Karpas-422 (cell line): ENCODE measurements at regions not wholly inside any gene's neighbourhood (a gene's known extent, or its start where the extent isn't known, plus 50 kb on each side); places are given as distances from the start of the nearest gene placed in this dataset.

Experiments used
- DNase-seq: peaks from one replicate; pipeline ENCODE4 v3.0.0-alpha.2; 2015
- H2AFZ ChIP-seq: fragments of 200-600 bp; sonication (generic); 2 replicates; pipeline ENCODE4 v1.6.1; 2014; ENCODE audit warnings: antibody characterized with exemption, low read length, mixed read lengths
- H3K27ac ChIP-seq: fragments of 200-600 bp; sonication (generic); 2 replicates; pipeline ENCODE4 v1.5.1; 2014; ENCODE audit warnings: mild to moderate bottlenecking, low read length, moderate library complexity
- H3K27me3 ChIP-seq: fragments of 200-600 bp; sonication (generic); 2 replicates; pipeline ENCODE4 v1.6.1; 2014; ENCODE audit warnings: low read length, mixed read lengths
- H3K36me3 ChIP-seq: fragments of 200-600 bp; sonication (generic); 2 replicates; pipeline ENCODE4 v1.6.1; 2014; ENCODE audit warnings: low read length, mixed read lengths; ENCODE audit not compliant: insufficient read depth
- H3K4me1 ChIP-seq: fragments of 200-600 bp; sonication (generic); 2 replicates; pipeline ENCODE4 v1.6.1; 2014; ENCODE audit warnings: mild to moderate bottlenecking, low read length, mixed read lengths
- H3K4me2 ChIP-seq: fragments of 200-600 bp; sonication (generic); 2 replicates; pipeline ENCODE4 v1.6.1; 2014; ENCODE audit warnings: low read length, low read depth, mild to moderate bottlenecking; ENCODE audit not compliant: poor library complexity, severe bottlenecking
- H3K4me3 ChIP-seq: fragments of 200-600 bp; sonication (generic); 2 replicates; pipeline ENCODE4 v1.5.1; 2014; ENCODE audit warnings: mild to moderate bottlenecking, antibody characterized with exemption, low read length, mixed read lengths
- H3K79me2 ChIP-seq: fragments of 200-600 bp; sonication (generic); 2 replicates; pipeline ENCODE4 v1.6.1; 2014; ENCODE audit warnings: mild to moderate bottlenecking, low read length, mixed read lengths
- H3K9ac ChIP-seq: fragments of 200-600 bp; sonication (generic); 2 replicates; pipeline ENCODE4 v1.6.0; 2014; ENCODE audit warnings: low read length
- H3K9me2 ChIP-seq: fragments of 200-600 bp; sonication (generic), shearing (Covaris generic); replicated peaks from 2 replicates; pipeline ENCODE4 v1.6.0; 2014; ENCODE audit warnings: mild to moderate bottlenecking, low read length, moderate library complexity; ENCODE audit not compliant: insufficient read depth
- H3K9me3 ChIP-seq: fragments of 300-700, 200-600 bp; sonication (generic); 2 replicates; pipeline ENCODE4 v1.6.1; 2014; ENCODE audit warnings: low read length, mixed read lengths
- H4K20me1 ChIP-seq: fragments of 200-600 bp; sonication (generic); 2 replicates; pipeline ENCODE4 v1.6.1; 2014; ENCODE audit warnings: mild to moderate bottlenecking, antibody characterized with exemption, low read length, low read depth; ENCODE audit not compliant: insufficient read depth

GRCh38 chr15:70208332-70208731, 110.6 kb upstream of the TLE3 start:
- DNase-seq, result no peak
- Histone ChIP-seq H3K9me2 (no peaks in the 10 kb centered on the region), H2AFZ (no peak overlapping the region)

GRCh38 chr15:70206668-70207067, 109.0 kb upstream of the TLE3 start:
- Histone ChIP-seq H3K27ac (no peak overlapping the region), H3K36me3 (no peaks in the 10 kb centered on the region), H3K9me3 (no peaks in the 10 kb centered on the region), H3K9ac (no peak overlapping the region), H3K4me1 (peaks cover 30% of the 10 kb centered on the region), H3K4me2 (no peak overlapping the region), H3K4me3 (no peak overlapping the region), H4K20me1 (no peaks in the 10 kb centered on the region), H3K27me3 (0 out of 2 replicates have a peak, but pooled peaks cover 2% of the 10 kb centered on the region), H3K79me2 (no peaks in the 10 kb centered on the region), H2AFZ (no peak overlapping the region), H3K9me2 (no peaks in the 10 kb centered on the region)
- no peak for DNase-seq

More at GRCh38 chr15:70208332-70208731, 110.6 kb upstream of the TLE3 start:
- no peaks in the 10 kb centered on the region for H3K36me3 ChIP-seq
- no peak overlapping the region for H3K4me3 ChIP-seq
- 0 out of 2 replicates have a peak, but pooled peaks cover 2% of the 10 kb centered on the region for H3K27me3 ChIP-seq
- H3K27ac ChIP-seq, result no peak overlapping the region
- no peaks in the 10 kb centered on the region for H3K79me2 ChIP-seq
- no peaks in the 10 kb centered on the region for H4K20me1 ChIP-seq
- H3K4me2 ChIP-seq, result no peak overlapping the region
- H3K4me1 ChIP-seq, result peaks cover 17% of the 10 kb centered on the region
- no peaks in the 10 kb centered on the region for H3K9me3 ChIP-seq
- H3K9ac ChIP-seq, result no peak overlapping the region

- no peak overlapping the region for H2AFZ ChIP-seq
Measured at GRCh38 chr15:70204652-70205051, 106.9 kb upstream of the TLE3 start.

GRCh38 chr15:70203981-70204560, 106.4 kb upstream of the TLE3 start:
- DNase-seq, result no peak
- Histone ChIP-seq H3K79me2 (no peaks in the 10 kb centered on the region), H3K9me3 (no peaks in the 10 kb centered on the region)

More at GRCh38 chr15:70204652-70205051, 106.9 kb upstream of the TLE3 start:
- no peaks in the 10 kb centered on the region for H3K36me3 ChIP-seq
- DNase-seq, result no peak
- H3K9me3 ChIP-seq, result no peaks in the 10 kb centered on the region
- no peaks in the 10 kb centered on the region for H3K79me2 ChIP-seq
- no peaks in the 10 kb centered on the region for H4K20me1 ChIP-seq
- H3K4me1 ChIP-seq, result peaks cover 51% of the 10 kb centered on the region
- H3K9me2 ChIP-seq, result no peaks in the 10 kb centered on the region
- H3K27ac ChIP-seq, result no peak overlapping the region
- H3K9ac ChIP-seq, result no peak overlapping the region
- H3K27me3 ChIP-seq, result no peaks in the 10 kb centered on the region
- H3K4me3 ChIP-seq, result no peak overlapping the region
- no peak overlapping the region for H3K4me2 ChIP-seq

GRCh38 chr15:70202756-70203155, 105.0 kb upstream of the TLE3 start:
- Histone ChIP-seq H3K4me2 (no peak overlapping the region), H3K9me3 (no peaks in the 10 kb centered on the region), H4K20me1 (no peaks in the 10 kb centered on the region), H3K27ac (no peak overlapping the region), H3K9ac (no peak overlapping the region), H3K27me3 (no peaks in the 10 kb centered on the region), H2AFZ (no peak overlapping the region), H3K36me3 (no peaks in the 10 kb centered on the region), H3K9me2 (no peaks in the 10 kb centered on the region), H3K4me1 (peaks cover 68% of the 10 kb centered on the region), H3K4me3 (no peak overlapping the region), H3K79me2 (no peaks in the 10 kb centered on the region)
- DNase-seq, result no peak

More at GRCh38 chr15:70203981-70204560, 106.4 kb upstream of the TLE3 start:
- H4K20me1 ChIP-seq, result no peaks in the 10 kb centered on the region
- H2AFZ ChIP-seq, result no peak overlapping the region
- H3K4me3 ChIP-seq, result no peak overlapping the region
- H3K27ac ChIP-seq, result no peak overlapping the region
- no peaks in the 10 kb centered on the region for H3K36me3 ChIP-seq
- H3K4me1 ChIP-seq, result peaks cover 55% of the 10 kb centered on the region
- no peaks in the 10 kb centered on the region for H3K9me2 ChIP-seq
- no peaks in the 10 kb centered on the region for H3K27me3 ChIP-seq
- H3K9ac ChIP-seq, result no peak overlapping the region
- no peak overlapping the region for H3K4me2 ChIP-seq

GRCh38 chr15:70201425-70201775, 103.7 kb upstream of the TLE3 start:
- H3K4me2 ChIP-seq, result peak overlapping the region; percentile 98
- H3K4me1 ChIP-seq, result peaks cover 82% of the 10 kb centered on the region
- H2AFZ ChIP-seq, result no peak overlapping the region
- H3K27me3 ChIP-seq, result no peaks in the 10 kb centered on the region
- H3K79me2 ChIP-seq, result no peaks in the 10 kb centered on the region
- H3K27ac ChIP-seq, result peak overlapping the region; percentile 100
- H3K9me3 ChIP-seq, result no peaks in the 10 kb centered on the region
- no peaks in the 10 kb centered on the region for H3K36me3 ChIP-seq
- H4K20me1 ChIP-seq, result no peaks in the 10 kb centered on the region
- H3K9me2 ChIP-seq, result no peaks in the 10 kb centered on the region
- peak overlapping the region; percentile 57 for H3K4me3 ChIP-seq
- DNase-seq, result peak; percentile 85
- peak overlapping the region; percentile 65 for H3K9ac ChIP-seq

- H3K9me2 ChIP-seq, result no peaks in the 10 kb centered on the region
- H3K4me2 ChIP-seq, result peak overlapping the region; percentile 98
- H3K9me3 ChIP-seq, result no peaks in the 10 kb centered on the region
Measured at GRCh38 chr15:70200511-70201424, 103.1 kb upstream of the TLE3 start.

More at GRCh38 chr15:70200511-70201424, 103.1 kb upstream of the TLE3 start:
- peak; percentile 84 for DNase-seq
- Histone ChIP-seq H2AFZ (peak overlapping the region; percentile 14; the same call in 1 of the 2 replicates), H3K79me2 (no peaks in the 10 kb centered on the region), H3K9ac (peak overlapping the region; percentile 65), H3K4me1 (peaks cover 82% of the 10 kb centered on the region), H3K27me3 (no peaks in the 10 kb centered on the region), H3K36me3 (no peaks in the 10 kb centered on the region), H3K4me3 (peak overlapping the region; percentile 57), H3K27ac (peak overlapping the region; percentile 100), H4K20me1 (no peaks in the 10 kb centered on the region)
